ENCODE measurements at regions not wholly inside any gene's neighbourhood (a gene's known extent, or its start where the extent isn't known, plus 50 kb on each side); places are given as distances from the start of the nearest gene placed in this dataset.
"Not testable (repeated sequence)": the region's sequence is repeated elsewhere in the genome, so short reads cannot be mapped to it uniquely, and the experiment has no call there.

DNA sequence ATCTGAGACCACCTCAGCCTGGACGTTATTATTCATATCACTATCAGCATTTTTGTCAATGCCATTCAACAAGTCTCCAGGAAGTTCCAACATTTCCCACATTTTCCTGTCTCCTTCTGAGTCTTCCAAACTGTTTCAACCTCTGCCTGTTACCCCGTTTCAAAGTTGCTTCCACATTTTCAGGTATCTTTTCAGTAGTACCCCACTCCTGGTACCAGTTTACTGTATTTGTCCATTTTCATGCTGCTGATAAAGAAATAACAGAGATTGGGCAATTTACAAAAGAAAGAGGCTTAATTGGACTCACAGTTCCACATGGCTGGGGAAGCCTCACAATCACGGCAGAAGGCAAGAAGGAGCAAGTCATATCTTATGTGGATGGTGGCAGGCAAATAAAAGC is 565.5 kb downstream of the FRK start:
- Histone ChIP-seq H3K36me3 (no peaks in the 10 kb centered on the region), H3K9me3 (peaks cover 3% of the 10 kb centered on the region), H3K4me1 (ENCODE audit: control insufficient read depth in 1 of 2, low read depth in 2 of 2) (no peaks in the 10 kb centered on the region), H3K4me3 (no peak overlapping the region), H3K27me3 (replicated peaks; ENCODE audit: insufficient read depth) (no peaks in the 10 kb centered on the region), H3K27ac (no peak overlapping the region)
- no peak for TF ChIP-seq CTCF (IDR thresholded peaks at IDR 0.05)
- no peak for DNase-seq (ENCODE audit: low spot score)
- ATAC-seq (ENCODE audit: insufficient number of reproducible peaks, low FRiP score, low read depth) = no peak

GRCh38 chr6:115487331-115487730 is 573.4 kb downstream of the FRK start:
- Histone ChIP-seq H3K4me1 (ENCODE audit: control insufficient read depth in 1 of 2, low read depth in 2 of 2) (no peaks in the 10 kb centered on the region), H3K9me3 (no peaks in the 10 kb centered on the region), H3K4me3 (no peak overlapping the region), H3K36me3 (no peaks in the 10 kb centered on the region), H3K27ac (no peak overlapping the region), H3K27me3 (replicated peaks; ENCODE audit: insufficient read depth) (no peaks in the 10 kb centered on the region)
- TF ChIP-seq CTCF (IDR thresholded peaks at IDR 0.05) = no peak
- DNase-seq (ENCODE audit: low spot score) (no peak), ATAC-seq (ENCODE audit: insufficient number of reproducible peaks, low FRiP score, low read depth) (no peak)

DNA sequence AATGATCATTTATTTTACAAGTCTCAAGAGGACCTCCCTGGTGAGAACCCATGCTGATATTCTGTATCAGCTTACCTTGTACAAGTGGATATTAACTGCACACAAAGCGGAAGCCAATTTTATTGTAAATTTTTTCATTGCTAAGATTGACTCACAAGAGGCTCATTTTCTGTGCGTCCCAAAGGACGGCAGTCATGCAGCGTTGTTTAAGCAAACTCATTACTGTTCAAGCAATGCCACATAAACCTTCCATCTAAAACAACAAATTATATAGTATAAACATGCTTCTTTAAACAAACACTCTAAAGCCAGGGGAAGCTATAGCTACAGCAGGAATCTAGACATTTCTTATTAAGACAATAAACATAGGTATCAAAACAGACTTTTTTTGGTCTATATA is 575.3 kb downstream of the FRK start:
- H3K9me3 ChIP-seq = no peaks in the 10 kb centered on the region
- TF ChIP-seq CTCF (IDR thresholded peaks at IDR 0.05) = no peak
- DNase-seq (ENCODE audit: low spot score) (no peak), ATAC-seq (ENCODE audit: insufficient number of reproducible peaks, low FRiP score, low read depth) (no peak)
- no peak overlapping the region for H3K4me3 ChIP-seq
- no peak overlapping the region for H3K27ac ChIP-seq
- no peaks in the 10 kb centered on the region for H3K4me1 ChIP-seq (ENCODE audit: control insufficient read depth in 1 of 2, low read depth in 2 of 2)
- H3K27me3 ChIP-seq (replicated peaks; ENCODE audit: insufficient read depth) = no peaks in the 10 kb centered on the region
- H3K36me3 ChIP-seq = no peaks in the 10 kb centered on the region

DNA sequence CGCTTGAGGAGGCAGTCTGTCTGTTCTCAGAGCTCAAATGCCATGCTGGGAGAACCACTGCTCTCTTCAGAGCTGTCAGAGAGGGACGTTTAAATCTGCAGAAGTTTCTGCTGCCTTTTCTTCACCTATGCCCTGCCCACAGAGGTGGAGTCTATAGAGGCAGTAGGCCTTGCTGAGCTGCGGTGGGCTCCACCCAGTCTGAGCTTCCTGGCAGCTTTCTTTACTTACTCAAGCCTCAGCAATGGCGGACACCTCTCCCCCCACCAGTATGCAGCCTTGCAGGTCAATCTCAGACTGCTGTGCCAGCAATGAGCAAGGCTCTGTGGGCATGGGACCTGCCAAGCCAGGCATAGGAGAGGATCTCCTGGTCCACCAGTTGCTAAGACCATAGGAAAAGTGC is 580.1 kb downstream of the FRK start:
- not testable (repeated sequence) for H3K4me3 ChIP-seq; H3K27me3 ChIP-seq (replicated peaks; ENCODE audit: insufficient read depth); H3K27ac ChIP-seq; ATAC-seq (ENCODE audit: insufficient number of reproducible peaks, low FRiP score, low read depth); H3K36me3 ChIP-seq; DNase-seq (ENCODE audit: low spot score); H3K4me1 ChIP-seq (ENCODE audit: control insufficient read depth in 1 of 2, low read depth in 2 of 2); H3K9me3 ChIP-seq

GRCh38 chr6:115474443-115475041 is 586.1 kb downstream of the FRK start:
- H3K9me3 ChIP-seq = no peaks in the 10 kb centered on the region
- DNase-seq (ENCODE audit: low spot score) = no peak
- no peak for TF ChIP-seq CTCF (IDR thresholded peaks at IDR 0.05)
- no peaks in the 10 kb centered on the region for H3K27me3 ChIP-seq (replicated peaks; ENCODE audit: insufficient read depth)
- no peaks in the 10 kb centered on the region for H3K4me1 ChIP-seq (ENCODE audit: control insufficient read depth in 1 of 2, low read depth in 2 of 2)
- H3K4me3 ChIP-seq = no peak overlapping the region
- no peak overlapping the region for H3K27ac ChIP-seq
- ATAC-seq (ENCODE audit: insufficient number of reproducible peaks, low FRiP score, low read depth) = no peak
- H3K36me3 ChIP-seq = no peaks in the 10 kb centered on the region

All from thoracic aorta (tissue), 2 donors.